ENCODE measurements at regions not wholly inside any gene's neighbourhood (a gene's known extent, or its start where the extent isn't known, plus 50 kb on each side); places are given as distances from the start of the nearest gene placed in this dataset.
"Not testable (repeated sequence)": the region's sequence is repeated elsewhere in the genome, so short reads cannot be mapped to it uniquely, and the experiment has no call there.

DNA sequence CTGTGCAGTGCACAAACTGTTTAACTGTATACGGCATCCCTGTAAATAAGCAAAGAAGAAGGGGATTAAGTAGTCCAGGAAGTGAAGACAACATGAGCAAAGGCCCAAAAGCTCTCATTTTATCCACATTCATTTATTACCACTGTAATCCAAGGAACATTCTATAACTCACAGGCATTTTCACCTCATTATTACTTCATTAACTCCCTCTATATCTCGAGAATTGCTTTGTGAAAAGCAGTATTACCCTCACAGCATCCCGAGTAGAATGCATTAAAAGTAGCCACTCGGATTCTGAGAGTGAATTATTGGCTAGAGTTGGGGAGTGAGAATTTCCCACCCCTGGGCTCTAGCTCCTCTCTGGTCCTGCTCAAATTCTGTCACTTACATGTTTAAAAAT, 51.0 kb upstream of the CHCHD3 start:
- no peak for DNase-seq (ENCODE audit: low read depth)

DNA sequence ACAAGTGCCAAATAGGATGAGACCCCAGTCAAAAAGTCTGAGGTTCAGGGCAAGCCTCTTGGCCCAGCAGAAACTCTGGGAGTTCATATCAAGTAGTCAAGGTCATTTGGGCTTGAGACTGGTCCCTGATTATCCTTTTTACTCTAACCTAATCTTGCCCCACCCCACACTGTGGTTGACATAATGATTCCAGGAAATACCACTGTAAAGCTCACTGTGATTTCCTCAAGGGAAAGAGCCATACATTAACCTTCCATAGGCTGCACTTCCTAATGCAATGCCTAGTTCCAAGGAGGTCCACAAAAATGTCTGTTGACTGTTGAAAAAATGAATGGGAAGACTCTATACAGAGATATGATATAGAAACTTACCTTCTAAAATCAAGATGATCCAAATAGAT, 52.9 kb upstream of the CHCHD3 start:
- no peak for DNase-seq (ENCODE audit: low read depth)

DNA sequence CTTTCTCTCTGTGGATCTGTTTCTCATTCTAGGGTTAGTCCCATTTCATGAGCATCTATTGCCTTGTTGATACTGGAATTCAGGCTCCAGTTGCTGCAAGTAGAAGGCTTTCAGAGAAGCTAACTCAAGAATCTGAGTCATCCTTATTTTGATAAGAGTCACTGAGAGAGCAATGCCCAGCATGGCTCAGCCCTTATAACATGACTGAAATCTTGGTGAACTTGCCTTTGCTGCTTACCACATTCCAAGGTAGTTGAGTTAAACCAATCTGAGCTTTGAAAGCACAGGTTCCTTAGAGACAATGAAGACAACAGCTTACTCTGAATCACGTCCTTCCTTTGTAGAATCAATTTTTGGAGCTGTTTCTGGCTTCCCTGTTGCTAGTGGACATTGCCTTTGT, 53.6 kb upstream of the CHCHD3 start:
- peak; percentile 7 for DNase-seq (ENCODE audit: low read depth)

DNA sequence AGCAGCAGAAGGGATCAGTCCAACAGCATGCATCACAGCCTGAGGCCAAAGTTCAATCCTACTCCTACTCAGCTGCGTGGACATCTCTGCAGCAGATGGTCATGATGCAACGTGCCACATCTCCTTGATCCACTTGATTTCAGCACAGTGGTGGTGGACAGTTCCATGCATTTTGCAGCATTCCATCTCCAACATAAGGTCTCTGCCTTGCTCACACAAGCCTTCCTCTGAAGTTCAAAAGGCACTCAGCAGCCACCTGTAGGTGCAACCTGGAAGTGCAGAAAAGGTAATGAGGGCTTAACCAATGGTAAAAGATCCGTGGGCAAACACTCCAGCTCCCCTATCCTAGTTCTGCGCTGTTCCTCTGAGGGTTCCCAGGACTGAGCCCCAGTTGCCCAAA, 57.5 kb upstream of the CHCHD3 start:
- peak; percentile 52 for DNase-seq (ENCODE audit: low read depth)

GRCh38 chr7:133139801-133140200, 57.9 kb upstream of the CHCHD3 start:
- DNase-seq (ENCODE audit: low read depth) = no peak

DNA sequence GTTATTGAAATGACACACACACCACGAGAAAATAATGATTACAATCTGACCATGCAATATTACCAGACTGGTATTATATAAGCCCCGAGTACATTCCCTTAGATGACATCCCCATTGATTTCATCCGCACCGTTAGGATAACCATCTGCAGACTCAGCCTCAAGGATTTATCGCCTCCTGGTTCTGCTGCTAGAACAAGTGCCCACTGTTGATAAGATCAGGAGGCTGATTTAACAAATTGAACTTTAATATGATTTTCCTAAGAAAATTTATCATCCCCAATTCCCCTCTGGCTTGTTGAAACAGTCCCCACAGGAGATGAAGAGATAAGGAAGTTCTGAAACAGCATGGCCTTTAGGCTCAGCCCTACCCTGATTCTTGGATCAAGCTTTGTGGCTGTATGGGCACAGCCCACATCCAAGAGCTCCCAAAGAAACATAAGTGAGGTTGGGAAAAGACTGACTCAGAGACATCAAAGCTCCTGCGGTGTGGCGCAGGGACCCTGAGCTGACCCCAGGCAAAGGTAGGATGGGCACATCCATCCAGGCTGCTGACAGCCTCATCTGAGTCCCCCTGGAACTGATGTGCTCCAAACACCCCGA, 59.2 kb upstream of the CHCHD3 start:
- DNase-seq (ENCODE audit: low read depth) = no peak

DNA sequence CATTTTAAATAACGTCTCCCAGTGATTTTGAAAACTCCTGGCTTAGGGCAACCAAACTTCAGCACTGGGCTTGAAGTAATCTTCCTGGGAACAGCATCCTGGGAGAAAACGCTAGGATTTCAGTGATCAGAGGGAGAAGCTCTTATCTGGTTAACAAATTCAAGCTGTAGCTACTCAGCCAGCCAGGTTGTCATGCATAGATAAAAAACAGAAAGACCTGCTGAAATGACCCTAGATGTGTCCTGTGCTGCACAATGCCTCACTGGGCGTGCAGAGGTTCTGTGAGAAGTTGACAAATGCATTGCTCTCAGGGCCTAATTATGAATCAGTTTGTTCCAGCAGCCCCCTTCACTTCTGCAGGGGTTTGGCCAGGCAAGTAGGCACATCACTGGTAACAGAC, 68.9 kb upstream of the CHCHD3 start:
- DNase-seq (ENCODE audit: low read depth) = no peak

- DNase-seq (ENCODE audit: low read depth) = no peak
These were observed 71.0 kb upstream of the CHCHD3 start for GRCh38 chr7:133152875-133153274.

DNA sequence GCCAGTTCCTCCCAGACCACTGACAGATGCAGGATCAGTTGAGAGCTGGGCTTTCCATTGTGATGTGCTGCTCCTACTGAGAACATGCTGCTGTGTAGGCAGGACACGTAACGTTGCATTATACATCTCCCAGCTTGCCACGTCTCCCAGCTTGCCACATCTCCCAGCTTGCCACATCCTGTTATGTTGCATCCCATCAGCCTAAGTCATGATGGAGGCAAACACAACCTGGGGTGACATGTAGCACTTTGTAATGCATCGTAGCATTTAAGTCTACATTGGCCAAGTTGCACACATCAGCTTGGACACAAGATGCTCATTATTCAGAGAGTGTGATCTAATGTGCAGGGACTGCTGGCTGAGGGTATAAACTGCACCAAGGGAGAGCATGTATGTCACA, 73.3 kb upstream of the CHCHD3 start:
- no peak for DNase-seq (ENCODE audit: low read depth)

- DNase-seq (ENCODE audit: low read depth) = no peak
These were observed 73.8 kb upstream of the CHCHD3 start for GRCh38 chr7:133155642-133156041.

DNA sequence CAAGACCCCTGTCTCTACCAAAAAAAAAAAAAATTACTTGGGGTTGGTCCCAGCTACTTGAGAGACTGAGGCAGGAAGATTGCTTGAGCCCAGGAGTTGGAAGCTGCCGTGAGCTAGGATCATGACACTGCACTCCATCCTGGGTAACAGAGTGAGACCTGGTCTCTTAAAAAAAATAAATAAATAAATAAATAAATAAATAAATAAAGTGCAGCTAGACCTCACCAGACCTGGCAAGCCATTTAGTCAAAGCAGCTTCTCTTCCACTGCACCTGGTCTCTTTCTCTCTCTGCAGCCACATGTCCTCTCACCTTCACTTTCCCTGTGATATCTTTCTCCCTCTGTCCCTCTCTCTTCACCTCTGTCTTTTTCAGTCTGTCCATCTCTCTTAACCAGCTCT, 75.2 kb upstream of the CHCHD3 start:
- DNase-seq (ENCODE audit: low read depth) = no peak

DNA sequence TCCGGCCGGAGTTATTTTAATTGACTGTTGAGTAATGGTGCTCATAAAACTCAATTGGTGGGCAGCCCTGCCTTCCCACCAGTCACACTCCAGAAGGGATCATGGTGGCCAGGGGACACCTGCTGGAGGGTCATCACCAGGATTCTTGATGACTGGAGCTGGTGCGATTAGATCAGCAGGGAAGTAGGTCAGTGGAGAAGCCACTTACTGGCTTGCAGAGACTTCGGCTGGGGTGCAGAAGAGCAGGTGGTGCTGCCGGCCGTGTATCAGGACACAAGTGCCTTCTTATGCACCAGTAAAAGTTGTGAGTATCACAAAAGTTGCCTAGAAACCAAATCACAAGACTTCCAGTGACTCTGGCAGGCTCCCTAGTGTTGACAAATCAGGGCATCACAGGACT, 82.6 kb upstream of the CHCHD3 start:
- no peak for DNase-seq (ENCODE audit: low read depth)

- DNase-seq (ENCODE audit: low read depth) = no peak
These were observed 83.1 kb upstream of the CHCHD3 start for GRCh38 chr7:133165001-133165400.

GRCh38 chr7:133165529-133165928, 83.6 kb upstream of the CHCHD3 start:
- DNase-seq (ENCODE audit: low read depth) = no peak

GRCh38 chr7:133167300-133167699, 85.4 kb upstream of the CHCHD3 start:
- DNase-seq (ENCODE audit: low read depth) = no peak

DNA sequence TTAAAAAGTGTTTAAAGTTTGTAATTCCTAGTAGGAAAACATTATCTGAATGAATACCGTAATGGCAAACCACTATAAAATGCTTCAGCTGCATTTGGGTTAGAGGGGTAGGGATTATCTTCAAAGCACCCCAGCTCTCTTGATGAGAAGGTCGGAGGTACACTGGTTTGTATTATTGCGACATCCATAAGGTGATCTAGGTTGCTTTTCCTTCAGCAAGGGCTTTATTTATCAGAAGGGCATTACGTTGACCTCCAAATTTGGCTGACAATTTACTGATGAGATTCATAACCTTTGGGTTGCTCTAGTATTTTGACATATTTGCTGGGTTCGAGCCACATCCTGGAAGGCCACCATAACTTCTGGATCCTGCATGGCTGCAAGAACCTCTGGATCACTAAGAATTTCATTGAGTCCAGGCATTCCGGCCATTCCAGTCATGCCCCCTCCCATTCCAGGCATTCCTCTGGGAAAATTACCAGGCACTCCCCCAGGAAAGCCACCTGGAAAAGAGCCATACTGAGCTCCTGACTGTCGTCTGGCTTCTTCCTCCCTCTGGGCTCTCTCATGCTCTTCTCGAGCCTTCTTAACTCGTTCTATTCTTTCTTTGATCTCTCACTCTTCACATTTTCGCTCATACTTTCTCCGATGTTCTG, 83.6 kb upstream of the EXOC4 start:
- DNase-seq (ENCODE audit: low read depth) = peak; percentile 3

DNA sequence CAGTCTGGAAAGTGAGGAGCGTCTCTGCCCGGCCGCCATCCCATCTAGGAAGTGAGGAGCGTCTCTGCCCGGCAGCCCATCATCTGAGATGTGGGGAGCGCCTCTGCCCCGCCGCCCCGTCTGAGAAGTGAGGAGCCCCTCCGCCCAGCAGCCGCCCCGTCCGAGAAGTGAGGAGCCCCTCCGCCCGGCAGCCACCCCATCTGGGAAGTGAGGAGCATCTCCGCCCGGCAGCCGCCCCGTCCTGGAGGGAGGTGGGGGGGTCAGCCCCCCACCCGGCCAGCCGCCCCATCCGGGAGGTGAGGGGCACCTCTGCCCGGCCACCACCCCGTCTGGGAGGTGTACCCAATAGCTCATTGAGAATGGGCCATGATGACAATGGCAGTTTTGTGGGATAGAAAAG, 75.4 kb upstream of the EXOC4 start:
- DNase-seq (ENCODE audit: low read depth) = not testable (repeated sequence)

DNA sequence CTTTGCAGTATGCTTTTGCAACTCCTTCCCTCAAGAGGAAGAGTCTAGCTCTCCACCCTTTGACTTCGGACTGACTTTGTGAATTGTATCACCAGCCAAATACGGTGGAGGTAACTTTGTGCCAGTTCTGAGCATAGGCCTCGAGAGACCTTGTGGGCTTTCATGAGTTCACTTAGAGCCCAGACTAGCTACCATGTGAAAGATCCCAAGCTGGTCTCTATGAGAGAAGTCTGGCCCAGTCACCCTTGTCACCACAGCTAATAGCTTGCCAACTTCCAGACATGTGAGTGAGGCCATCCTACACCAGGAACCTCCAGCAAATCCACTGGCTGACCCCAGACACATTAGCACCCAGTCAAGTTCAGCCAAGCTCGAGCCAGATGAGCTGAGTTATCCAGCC, 72.2 kb upstream of the EXOC4 start:
- no peak for DNase-seq (ENCODE audit: low read depth)

- no peak for DNase-seq (ENCODE audit: low read depth)
These were observed 69.7 kb upstream of the EXOC4 start for GRCh38 chr7:133183042-133183794.

- DNase-seq (ENCODE audit: low read depth) = no peak
These were observed 68.9 kb upstream of the EXOC4 start for GRCh38 chr7:133183969-133184368.

DNA sequence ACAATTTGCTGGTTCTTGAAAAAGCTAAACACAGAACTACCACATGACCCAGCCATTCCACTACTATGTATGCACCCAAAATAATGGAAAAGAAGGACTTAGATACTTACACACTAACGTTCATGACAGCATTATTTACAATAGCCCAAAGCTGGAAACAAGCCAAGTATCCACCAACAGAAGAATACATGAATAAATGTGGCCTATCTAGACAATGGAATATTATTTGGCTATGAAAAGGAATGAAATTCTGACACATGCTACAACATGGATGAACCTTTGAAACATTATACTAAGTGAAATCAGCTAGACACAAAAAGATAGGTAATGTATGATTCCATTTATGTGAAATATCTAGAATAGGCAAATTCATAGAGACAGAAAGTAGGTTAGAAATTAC, 67.4 kb upstream of the EXOC4 start:
- no peak for DNase-seq (ENCODE audit: low read depth)

GRCh38 chr7:133186060-133186459, 66.8 kb upstream of the EXOC4 start:
- DNase-seq (ENCODE audit: low read depth) = no peak

DNA sequence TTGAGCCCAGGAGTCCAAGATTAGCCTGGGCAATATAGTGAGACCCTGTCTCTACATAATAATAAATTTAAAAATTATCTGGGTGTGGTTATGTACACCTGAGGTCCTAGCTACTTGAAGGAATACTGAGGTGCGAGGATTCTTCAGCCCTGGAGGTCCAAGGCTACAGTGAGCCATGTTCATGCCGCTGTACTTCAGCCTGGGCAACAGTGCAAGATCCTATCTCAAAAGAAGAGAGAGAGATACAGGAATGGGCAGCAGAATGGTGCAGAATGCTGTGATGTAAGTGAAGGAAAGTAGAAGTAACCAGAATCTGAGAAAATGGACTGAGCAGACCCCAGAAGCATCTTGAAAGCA, 62.7 kb upstream of the EXOC4 start:
- no peak for DNase-seq (ENCODE audit: low read depth)

GRCh38 chr7:133190650-133191049, 62.2 kb upstream of the EXOC4 start:
- DNase-seq (ENCODE audit: low read depth) = no peak

All from EH (cell line).